ENCODE measurements at regions not wholly inside any gene's neighbourhood (a gene's known extent, or its start where the extent isn't known, plus 50 kb on each side); places are given as distances from the start of the nearest gene placed in this dataset.
"Not testable (repeated sequence)": the region's sequence is repeated elsewhere in the genome, so short reads cannot be mapped to it uniquely, and the experiment has no call there.

DNA sequence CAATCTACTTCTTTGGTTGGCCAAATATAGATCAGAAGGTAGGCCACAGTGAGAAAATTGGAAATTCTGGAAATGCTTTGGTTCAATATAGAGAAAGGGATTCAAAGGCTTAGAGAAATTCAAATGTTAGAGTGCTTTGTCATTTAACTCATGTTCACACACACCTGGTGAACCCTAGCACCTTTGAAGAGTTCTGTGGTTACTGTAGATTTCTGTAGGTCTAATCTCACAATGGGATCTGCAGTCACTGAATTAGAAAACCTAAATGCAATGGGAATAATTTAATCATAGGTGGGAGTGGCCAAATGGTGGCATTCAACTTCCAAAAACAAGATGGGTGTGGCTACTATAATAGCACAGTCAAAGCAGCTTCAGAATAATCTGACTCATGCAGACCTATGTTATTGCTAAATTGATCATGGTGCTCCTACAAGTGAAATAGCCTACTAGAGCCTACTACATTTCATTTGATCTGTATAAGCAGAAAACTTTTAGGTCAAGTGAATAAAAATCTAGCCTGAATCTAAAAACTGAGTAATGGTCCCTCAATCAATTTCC lies 1152.9 kb downstream of the PCDH9 start:
- Histone ChIP-seq H3K27me3 (no peaks in the 10 kb centered on the region), H3K27ac (replicated peaks in 1 of 4) (no peak overlapping the region), H3K4me1 (no peaks in the 10 kb centered on the region), H3K9me3 (no peaks in the 10 kb centered on the region), H3K4me3 (no peak overlapping the region), H3K36me3 (no peaks in the 10 kb centered on the region)
- no peak for TF ChIP-seq POLR2AphosphoS5 (IDR thresholded peaks at IDR 0.05)
- TF ChIP-seq EP300 (IDR thresholded peaks at IDR 0.05): no peak
- TF ChIP-seq, protein P1, sequence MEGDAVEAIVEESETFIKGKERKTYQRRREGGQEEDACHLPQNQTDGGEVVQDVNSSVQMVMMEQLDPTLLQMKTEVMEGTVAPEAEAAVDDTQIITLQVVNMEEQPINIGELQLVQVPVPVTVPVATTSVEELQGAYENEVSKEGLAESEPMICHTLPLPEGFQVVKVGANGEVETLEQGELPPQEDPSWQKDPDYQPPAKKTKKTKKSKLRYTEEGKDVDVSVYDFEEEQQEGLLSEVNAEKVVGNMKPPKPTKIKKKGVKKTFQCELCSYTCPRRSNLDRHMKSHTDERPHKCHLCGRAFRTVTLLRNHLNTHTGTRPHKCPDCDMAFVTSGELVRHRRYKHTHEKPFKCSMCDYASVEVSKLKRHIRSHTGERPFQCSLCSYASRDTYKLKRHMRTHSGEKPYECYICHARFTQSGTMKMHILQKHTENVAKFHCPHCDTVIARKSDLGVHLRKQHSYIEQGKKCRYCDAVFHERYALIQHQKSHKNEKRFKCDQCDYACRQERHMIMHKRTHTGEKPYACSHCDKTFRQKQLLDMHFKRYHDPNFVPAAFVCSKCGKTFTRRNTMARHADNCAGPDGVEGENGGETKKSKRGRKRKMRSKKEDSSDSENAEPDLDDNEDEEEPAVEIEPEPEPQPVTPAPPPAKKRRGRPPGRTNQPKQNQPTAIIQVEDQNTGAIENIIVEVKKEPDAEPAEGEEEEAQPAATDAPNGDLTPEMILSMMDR (IDR thresholded peaks at IDR 0.05): no peak
- no peak for TF ChIP-seq POLR2A (IDR thresholded peaks at IDR 0.05; ENCODE audit: low read depth)
- no peak for DNase-seq (ENCODE audit: extremely low spot score)
- intact Hi-C loops (cut with DNase I): no loop called here

DNA sequence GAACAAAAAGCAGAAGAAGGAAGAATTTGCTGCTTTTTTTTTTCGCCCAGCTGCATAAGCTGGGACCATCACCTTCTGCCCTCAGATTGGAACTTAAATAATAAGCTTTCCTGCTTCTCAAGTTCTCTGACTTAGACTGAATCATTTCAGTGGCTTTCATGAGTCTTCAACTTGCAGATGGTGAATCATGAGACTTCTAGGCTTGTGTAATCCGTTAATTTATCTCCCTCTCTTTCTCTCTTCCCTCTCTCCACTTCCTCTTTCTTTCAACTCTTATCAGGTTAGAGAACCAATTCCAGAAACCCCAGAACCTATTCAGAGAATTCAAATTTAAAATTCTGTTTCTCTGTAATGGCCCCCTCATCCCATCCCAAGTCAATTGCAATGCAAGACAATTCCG lies 1153.7 kb downstream of the PCDH9 start:
- 89% methylated on average over 3 of the region's 3 CpGs for WGBS
- Histone ChIP-seq H3K27me3 (no peaks in the 10 kb centered on the region), H3K9me3 (no peaks in the 10 kb centered on the region), H3K36me3 (no peaks in the 10 kb centered on the region), H3K4me1 (no peaks in the 10 kb centered on the region), H3K4me3 (no peak overlapping the region), H3K27ac (replicated peaks in 1 of 4) (no peak overlapping the region)
- TF ChIP-seq POLR2A (IDR thresholded peaks at IDR 0.05; ENCODE audit: low read depth) (no peak), EP300 (IDR thresholded peaks at IDR 0.05) (no peak), POLR2AphosphoS5 (IDR thresholded peaks at IDR 0.05) (no peak)
- TF ChIP-seq, protein P1 (IDR thresholded peaks at IDR 0.05): no peak
- intact Hi-C loops (cut with DNase I): no loop called here
- no peak for DNase-seq (ENCODE audit: extremely low spot score)

DNA sequence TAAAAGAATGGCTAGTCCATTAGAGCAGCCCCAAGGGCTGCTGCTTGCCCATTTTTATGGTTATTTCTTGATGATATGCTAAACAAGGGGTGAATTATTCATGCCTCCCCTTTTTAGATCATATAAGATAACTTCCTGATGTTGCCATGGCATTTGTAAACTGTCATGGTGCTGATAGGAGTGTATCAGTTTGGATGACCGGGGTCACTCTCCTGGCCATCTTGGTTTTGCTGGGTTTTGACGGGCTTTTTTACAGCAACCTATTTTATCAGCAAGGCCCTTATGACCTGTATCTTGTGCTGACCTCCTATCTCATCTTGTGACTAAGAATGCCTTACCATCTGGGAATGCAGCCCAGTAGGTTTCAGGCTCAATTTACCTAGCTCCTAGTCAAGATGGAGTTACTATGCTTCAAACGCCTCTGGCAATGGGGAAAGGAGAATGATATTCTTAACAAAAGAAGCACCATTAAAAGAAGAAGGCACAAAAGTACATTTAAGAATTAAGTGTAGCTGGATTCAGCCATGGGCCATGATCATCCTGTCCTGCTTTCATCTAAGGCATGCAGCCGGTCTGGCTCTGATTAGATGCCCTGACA lies 1156.0 kb downstream of the PCDH9 start:
- Histone ChIP-seq H3K27ac (replicated peaks in 1 of 4) (no peak overlapping the region), H3K36me3 (no peaks in the 10 kb centered on the region), H3K4me1 (no peaks in the 10 kb centered on the region), H3K27me3 (no peaks in the 10 kb centered on the region), H3K9me3 (no peaks in the 10 kb centered on the region), H3K4me3 (no peak overlapping the region)
- TF ChIP-seq, protein P1 (IDR thresholded peaks at IDR 0.05): no peak
- no peak for TF ChIP-seq POLR2AphosphoS5 (IDR thresholded peaks at IDR 0.05)
- TF ChIP-seq POLR2A (IDR thresholded peaks at IDR 0.05; ENCODE audit: low read depth): no peak
- no peak for TF ChIP-seq EP300 (IDR thresholded peaks at IDR 0.05)
- WGBS: 91% methylated on average over 4 of the region's 4 CpGs
- DNase-seq (ENCODE audit: extremely low spot score): no peak
- intact Hi-C loops (cut with DNase I): no loop called here

DNA sequence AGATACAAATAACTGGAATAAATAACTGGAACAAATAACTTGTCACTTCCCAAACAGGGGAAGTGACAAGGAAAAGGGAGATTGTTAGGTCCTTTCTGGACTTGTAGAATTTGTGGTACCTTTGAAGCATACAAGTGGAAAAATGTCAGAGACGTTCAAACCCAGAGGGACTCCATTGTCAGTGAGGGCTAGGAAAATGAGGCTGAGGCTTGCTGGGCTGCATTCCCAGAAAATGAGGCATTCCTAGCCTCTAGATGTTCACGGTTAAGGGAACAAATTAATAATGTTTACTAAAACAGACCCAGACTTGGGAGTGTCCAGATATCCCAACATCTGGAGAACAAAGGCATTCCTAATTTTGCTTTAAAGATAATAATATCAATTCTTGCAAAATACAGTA lies 1158.0 kb downstream of the PCDH9 start:
- H3K9me3 ChIP-seq; DNase-seq (ENCODE audit: extremely low spot score); intact Hi-C loops (cut with DNase I); H3K4me3 ChIP-seq; H3K4me1 ChIP-seq; H3K27ac ChIP-seq (replicated peaks in 1 of 4); H3K36me3 ChIP-seq; H3K27me3 ChIP-seq: not testable (repeated sequence)
- WGBS: 58% methylated on average over 2 of the region's 2 CpGs

DNA sequence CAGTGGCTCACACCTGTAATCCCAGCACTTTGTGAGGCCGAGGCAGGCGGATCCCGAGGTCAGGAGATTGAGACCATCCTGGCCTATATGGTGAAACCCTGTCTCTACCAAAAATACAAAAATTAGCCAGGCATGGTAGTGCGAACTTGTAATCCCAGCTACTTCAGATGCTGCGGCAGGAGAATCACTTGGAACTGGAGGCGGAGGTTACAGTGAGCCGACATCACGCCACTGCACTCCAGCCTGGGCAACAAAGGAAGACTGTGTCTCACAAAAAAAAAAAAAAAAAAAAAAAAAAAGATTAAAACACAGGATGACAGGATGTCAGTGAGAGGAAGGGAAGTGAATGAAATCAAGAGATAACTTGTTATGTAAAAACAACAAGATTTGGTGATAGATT lies 1158.5 kb downstream of the PCDH9 start:
- H3K9me3 ChIP-seq: no peaks in the 10 kb centered on the region
- no peak overlapping the region for H3K27ac ChIP-seq (replicated peaks in 1 of 4)
- no peaks in the 10 kb centered on the region for H3K27me3 ChIP-seq
- TF ChIP-seq POLR2AphosphoS5 (IDR thresholded peaks at IDR 0.05) (no peak), POLR2A (IDR thresholded peaks at IDR 0.05; ENCODE audit: low read depth) (no peak), EP300 (IDR thresholded peaks at IDR 0.05) (no peak)
- TF ChIP-seq, protein P1 (IDR thresholded peaks at IDR 0.05): no peak
- no peaks in the 10 kb centered on the region for H3K36me3 ChIP-seq
- WGBS: 90% methylated on average over 8 of the region's 8 CpGs
- intact Hi-C loops (cut with DNase I): no loop called here
- no peak for DNase-seq (ENCODE audit: extremely low spot score)
- no peak overlapping the region for H3K4me3 ChIP-seq
- H3K4me1 ChIP-seq: no peaks in the 10 kb centered on the region

Measured in esophagus muscularis mucosa (tissue), 4 donors.